Body of pancreas (tissue), 4 donors: ENCODE measurements at regions not wholly inside any gene's neighbourhood (a gene's known extent, or its start where the extent isn't known, plus 50 kb on each side); places are given as distances from the start of the nearest gene placed in this dataset.

ENCODE experiments used
- POLR2A ChIP-seq, 3 donors: fragments of 450-650 bp; IDR thresholded peaks; one replicate each; pipeline ENCODE4 v1.6.1; 2016; ENCODE audit warnings: antibody characterized with exemption in 3 of 3, mild to moderate bottlenecking in 2 of 3
- TF ChIP-seq, protein P1 (sequence below), 7 experiments: fragments of 450-650 bp in 4 of 7; fragments of 200-600 bp in 3 of 7; sonication (generic) in 3 of 7; IDR thresholded peaks; one replicate each; pipeline ENCODE4 v1.5.1; 2016 to 2019; ENCODE audit warnings: antibody characterized with exemption in 7 of 7

DNA sequence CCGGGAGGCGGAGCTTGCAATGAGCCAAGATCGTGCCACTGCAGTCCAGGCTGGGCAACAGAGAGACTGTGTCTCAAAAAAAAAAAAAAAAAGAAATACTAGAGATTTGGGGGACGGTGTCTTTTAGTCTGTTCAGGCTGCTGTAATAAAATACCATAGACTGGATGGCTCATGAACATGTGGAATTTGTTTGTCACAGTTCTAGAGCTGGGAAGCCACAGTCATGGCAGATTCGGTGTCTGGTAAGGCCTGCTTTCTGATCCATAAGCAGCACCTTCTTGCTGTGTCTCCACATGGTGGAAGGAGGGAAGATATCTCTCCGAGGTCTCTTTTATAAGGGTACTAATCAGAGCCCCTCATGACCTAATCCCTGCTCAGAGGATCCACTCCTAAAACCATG is 102.7 kb upstream of the MKLN1 start:
- TF ChIP-seq, protein P1, sequence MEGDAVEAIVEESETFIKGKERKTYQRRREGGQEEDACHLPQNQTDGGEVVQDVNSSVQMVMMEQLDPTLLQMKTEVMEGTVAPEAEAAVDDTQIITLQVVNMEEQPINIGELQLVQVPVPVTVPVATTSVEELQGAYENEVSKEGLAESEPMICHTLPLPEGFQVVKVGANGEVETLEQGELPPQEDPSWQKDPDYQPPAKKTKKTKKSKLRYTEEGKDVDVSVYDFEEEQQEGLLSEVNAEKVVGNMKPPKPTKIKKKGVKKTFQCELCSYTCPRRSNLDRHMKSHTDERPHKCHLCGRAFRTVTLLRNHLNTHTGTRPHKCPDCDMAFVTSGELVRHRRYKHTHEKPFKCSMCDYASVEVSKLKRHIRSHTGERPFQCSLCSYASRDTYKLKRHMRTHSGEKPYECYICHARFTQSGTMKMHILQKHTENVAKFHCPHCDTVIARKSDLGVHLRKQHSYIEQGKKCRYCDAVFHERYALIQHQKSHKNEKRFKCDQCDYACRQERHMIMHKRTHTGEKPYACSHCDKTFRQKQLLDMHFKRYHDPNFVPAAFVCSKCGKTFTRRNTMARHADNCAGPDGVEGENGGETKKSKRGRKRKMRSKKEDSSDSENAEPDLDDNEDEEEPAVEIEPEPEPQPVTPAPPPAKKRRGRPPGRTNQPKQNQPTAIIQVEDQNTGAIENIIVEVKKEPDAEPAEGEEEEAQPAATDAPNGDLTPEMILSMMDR (IDR thresholded peaks at IDR 0.05) = no peak
- TF ChIP-seq POLR2A (IDR thresholded peaks at IDR 0.05) = no peak
